Sigmoid colon (tissue), 6 donors: ENCODE measurements at regions not wholly inside any gene's neighbourhood (a gene's known extent, or its start where the extent isn't known, plus 50 kb on each side); places are given as distances from the start of the nearest gene placed in this dataset.
"Not testable (repeated sequence)": the region's sequence is repeated elsewhere in the genome, so short reads cannot be mapped to it uniquely, and the experiment has no call there.

Experiments used
- DNase-seq: peaks from one replicate; pipeline ENCODE4 v3.0.0-alpha.2; 2019
- H3K27ac ChIP-seq, 4 donors: fragments of 200-600 bp; sonication (generic); one replicate each; pipeline ENCODE4 v1.5.1; 2016 to 2019; ENCODE audit warnings: mild to moderate bottlenecking in 1 of 4
- H3K27me3 ChIP-seq, 3 donors: fragments of 200-600 bp; sonication (generic); one replicate each; pipeline ENCODE4 v1.5.1; 2019; ENCODE audit warnings: mild to moderate bottlenecking in 1 of 3
- H3K36me3 ChIP-seq, 4 donors: fragments of 200-600 bp; sonication (generic); one replicate each; pipeline ENCODE4 v1.5.1; 2016 to 2019
- H3K4me1 ChIP-seq, 4 donors: fragments of 200-600 bp; sonication (generic); one replicate each; pipeline ENCODE4 v1.5.1; 2017 to 2019
- H3K4me3 ChIP-seq, 4 donors: fragments of 200-600 bp; sonication (generic); one replicate each; pipeline ENCODE4 v1.5.1; 2017 to 2019; ENCODE audit warnings: mild to moderate bottlenecking in 2 of 4, moderate library complexity in 1 of 4
- H3K9me3 ChIP-seq, 4 donors: fragments of 200-600 bp in 3 of 4; sonication (generic) in 3 of 4; one replicate each; pipeline versions ENCODE4 v1.5.1 to v1.6.1; 2013 to 2019
- WGBS, 2 donors: extraction: QIAGEN DNeasy Blood & Tissue Kit; methylation state at CpG; one replicate each; pipeline ENCODE4 v1.1.7; 2013; 5-methylcytosine and 5-hydroxymethylcytosine counted together
- intact Hi-C: fragments of 100-400 bp; cut with DNase I; formaldehyde crosslinking; loops from one replicate; pipeline ENCODE4 v1.15.1; 2023
- donor health status: healthy with polysubstance abuse.
- donor health status: healthy.

GRCh38 chr7:76728571-76728974, 101.5 kb upstream of the POMZP3 start:
- DNase-seq, H3K4me1 ChIP-seq, H3K9me3 ChIP-seq, H3K27ac ChIP-seq, H3K36me3 ChIP-seq, H3K27me3 ChIP-seq, H3K4me3 ChIP-seq, intact Hi-C loops: not testable (repeated sequence)
- WGBS, 2 donors: 29 to 81% methylated on average over 23 of the region's 23 CpGs

GRCh38 chr7:76723928-76724327, 96.8 kb upstream of the POMZP3 start:
- not testable (repeated sequence) for DNase-seq

GRCh38 chr7:76716551-76716950, 89.5 kb upstream of the POMZP3 start:
- WGBS, 2 donors: 67 to 90% methylated on average over 3 of the region's 4 CpGs
- H3K4me3 ChIP-seq, H3K36me3 ChIP-seq, H3K4me1 ChIP-seq, H3K27me3 ChIP-seq, DNase-seq, H3K9me3 ChIP-seq, intact Hi-C loops, H3K27ac ChIP-seq: not testable (repeated sequence)

More at GRCh38 chr7:76723928-76724327, 96.8 kb upstream of the POMZP3 start:
- intact Hi-C loops, H3K36me3 ChIP-seq, H3K27ac ChIP-seq, H3K27me3 ChIP-seq, H3K4me3 ChIP-seq, H3K4me1 ChIP-seq, H3K9me3 ChIP-seq: not testable (repeated sequence)
- 8 to 46% methylated on average over 1 of the region's 3 CpGs for WGBS, 2 donors

- H3K27ac ChIP-seq, H3K9me3 ChIP-seq, H3K27me3 ChIP-seq, H3K4me1 ChIP-seq, DNase-seq, H3K4me3 ChIP-seq, intact Hi-C loops, H3K36me3 ChIP-seq: not testable (repeated sequence)
- 92% methylated on average over 3 of the region's 3 CpGs for WGBS, 2 donors
These were observed 85.8 kb upstream of the POMZP3 start for GRCh38 chr7:76712926-76713325.

- H3K9me3 ChIP-seq, DNase-seq, H3K27ac ChIP-seq, H3K36me3 ChIP-seq, intact Hi-C loops, H3K4me1 ChIP-seq, H3K27me3 ChIP-seq, H3K4me3 ChIP-seq: not testable (repeated sequence)
- 86 to 92% methylated on average over 2 of the region's 2 CpGs for WGBS, 2 donors
These were observed 84.6 kb upstream of the POMZP3 start for GRCh38 chr7:76711648-76712047.

- H3K4me1 ChIP-seq, H3K27ac ChIP-seq, DNase-seq, intact Hi-C loops, H3K36me3 ChIP-seq, H3K27me3 ChIP-seq, H3K9me3 ChIP-seq, H3K4me3 ChIP-seq: not testable (repeated sequence)
- 58 to 78% methylated on average over 1 of the region's 1 CpG for WGBS, 2 donors
These were observed 82.6 kb upstream of the POMZP3 start for GRCh38 chr7:76709703-76710102.

GRCh38 chr7:76708446-76708845, 81.4 kb upstream of the POMZP3 start:
- H3K27ac ChIP-seq, DNase-seq, intact Hi-C loops, H3K36me3 ChIP-seq, H3K4me1 ChIP-seq, H3K9me3 ChIP-seq, H3K27me3 ChIP-seq, H3K4me3 ChIP-seq: not testable (repeated sequence)
- 86 to 92% methylated on average over 2 of the region's 2 CpGs for whole genome bisulfite sequencing, 2 donors

GRCh38 chr7:76703815-76704214, 76.7 kb upstream of the POMZP3 start:
- H3K9me3 ChIP-seq, H3K27ac ChIP-seq, H3K27me3 ChIP-seq, DNase-seq, H3K36me3 ChIP-seq, H3K4me3 ChIP-seq, intact Hi-C loops, H3K4me1 ChIP-seq: not testable (repeated sequence)

GRCh38 chr7:76686277-76686676, 59.2 kb upstream of the POMZP3 start:
- H3K27me3 ChIP-seq, intact Hi-C loops, H3K9me3 ChIP-seq, H3K4me3 ChIP-seq, H3K4me1 ChIP-seq, H3K36me3 ChIP-seq, H3K27ac ChIP-seq, DNase-seq: not testable (repeated sequence)
- 91 to 95% methylated on average over 2 of the region's 3 CpGs for WGBS, 2 donors

- intact Hi-C loops, H3K27me3 ChIP-seq, H3K36me3 ChIP-seq, H3K4me1 ChIP-seq, H3K4me3 ChIP-seq, H3K27ac ChIP-seq, DNase-seq, H3K9me3 ChIP-seq: not testable (repeated sequence)
- 100% methylated on average over 1 of the region's 1 CpG for WGBS, 2 donors
These were observed 57.7 kb upstream of the POMZP3 start for GRCh38 chr7:76684737-76685136.

GRCh38 chr7:76683631-76684030, 56.6 kb upstream of the POMZP3 start:
- H3K4me3 ChIP-seq, H3K9me3 ChIP-seq, DNase-seq, H3K36me3 ChIP-seq, H3K4me1 ChIP-seq, H3K27ac ChIP-seq, intact Hi-C loops, H3K27me3 ChIP-seq: not testable (repeated sequence)
- 80 to 95% methylated on average over 1 of the region's 1 CpG for WGBS, 2 donors

GRCh38 chr7:76681810-76682209, 54.7 kb upstream of the POMZP3 start:
- 65 to 68% methylated on average over 2 of the region's 2 CpGs for WGBS, 2 donors
- H3K27me3 ChIP-seq: not testable (repeated sequence)

GRCh38 chr7:76679174-76679573, 52.1 kb upstream of the POMZP3 start:
- DNase-seq, H3K9me3 ChIP-seq, H3K36me3 ChIP-seq, H3K4me3 ChIP-seq, intact Hi-C loops, H3K27ac ChIP-seq, H3K27me3 ChIP-seq, H3K4me1 ChIP-seq: not testable (repeated sequence)
- 16 to 68% methylated on average over 2 of the region's 2 CpGs for WGBS, 2 donors

More at GRCh38 chr7:76681810-76682209, 54.7 kb upstream of the POMZP3 start:
- H3K4me3 ChIP-seq, DNase-seq, H3K9me3 ChIP-seq, H3K36me3 ChIP-seq, intact Hi-C loops, H3K4me1 ChIP-seq, H3K27ac ChIP-seq: not testable (repeated sequence)

GRCh38 chr7:76678500-76678899, 51.4 kb upstream of the POMZP3 start:
- H3K4me3 ChIP-seq, intact Hi-C loops, H3K9me3 ChIP-seq, H3K4me1 ChIP-seq, H3K27ac ChIP-seq, H3K27me3 ChIP-seq, H3K36me3 ChIP-seq, DNase-seq: not testable (repeated sequence)
- WGBS, 2 donors: 85 to 88% methylated on average over 4 of the region's 4 CpGs
